HCT116 (cell line): ENCODE measurements at regions not wholly inside any gene's neighbourhood (a gene's known extent, or its start where the extent isn't known, plus 50 kb on each side); places are given as distances from the start of the nearest gene placed in this dataset.

Experiments
- ATAC-seq: fragments of 200-7000 bp; cut with Tn5 transposase; 2 replicates; pipeline ENCODE4 v1.9.1; 2020; ENCODE audit warnings: mild to moderate bottlenecking, moderate library complexity
- BruUV-seq: library from RNA; stranded (reverse); fragments of 400-500 nt; replicated peaks from 2 replicates; lab custom pipeline; 2021; lab: Mats Ljungman, UMichigan
- CTCF ChIA-PET: fragments of 300-600 bp; sonication (Branson Sonifier 250); formaldehyde crosslinking; loops from one replicate; lab custom pipeline; 2021; ENCODE audit warnings: antibody characterized with exemption; lab: Charles Lee
- POLR2A ChIA-PET: fragments of 300-600, 350-600 bp; sonication (Branson Sonifier 250); formaldehyde crosslinking; loops from one replicate; lab custom pipeline; 2021; ENCODE audit warnings: antibody characterized with exemption; lab: Charles Lee
- RAD21 ChIA-PET, 2 experiments: fragments of 300-600 bp; sonication (Branson Sonifier 250); formaldehyde crosslinking; loops; one replicate each; lab custom pipeline; 2023; ENCODE audit warnings: low total read pairs in 2 of 2; ENCODE audit not compliant: uncharacterized antibody in 2 of 2, unreplicated experiment in 2 of 2, low non-redundant PET in 1 of 2; lab: Charles Lee
- DNase-seq: peaks from one replicate; pipeline ENCODE4 v3.0.0-alpha.2; 2010; ENCODE audit warnings: low read depth, low spot score
- H2AFZ ChIP-seq: fragments of 200-600 bp; shearing (Covaris generic), sonication (generic); 2 replicates; pipeline ENCODE4 v1.6.1; 2017; ENCODE audit warnings: low read depth, mixed run types, mixed read lengths, antibody characterized with exemption, low read length; ENCODE audit not compliant: poor library complexity, severe bottlenecking
- H3K27ac ChIP-seq: 2 replicates; pipeline ENCODE4 v1.5.1; 2012; ENCODE audit warnings: low read depth, low read length
- H3K27me3 ChIP-seq: fragments of 200-600 bp; sonication (generic); 2 replicates; pipeline ENCODE4 v1.6.1; 2016; ENCODE audit warnings: mixed run types, low read length, mixed read lengths; ENCODE audit not compliant: insufficient read depth
- H3K36me3 ChIP-seq, 2 experiments: fragments of 200-500 bp in 1 of 2; fragments of 200-600 bp in 1 of 2; sonication (Bioruptor generic) in 1 of 2; sonication (generic) in 1 of 2; 2 replicates each; pipeline versions ENCODE4 v1.5.1 to v1.6.1; 2014 to 2016; ENCODE audit warnings: low read length in 2 of 2, inconsistent platforms in 1 of 2, mixed read lengths in 1 of 2, mixed run types in 1 of 2; ENCODE audit not compliant: insufficient read depth in 2 of 2, control insufficient read depth in 1 of 2
- H3K4me1 ChIP-seq, 2 experiments: fragments of 200-600 bp in 1 of 2; sonication (generic) in 1 of 2; 2 replicates each; pipeline versions ENCODE4 v1.5.1 to v1.6.1; 2012 to 2017; ENCODE audit warnings: low read length in 2 of 2, inconsistent platforms in 1 of 2, mild to moderate bottlenecking in 1 of 2, mixed read lengths in 1 of 2, mixed run types in 1 of 2, moderate library complexity in 1 of 2; ENCODE audit not compliant: insufficient read depth in 2 of 2, control insufficient read depth in 1 of 2
- H3K4me2 ChIP-seq: fragments of 200-600 bp; sonication (generic); 2 replicates; pipeline ENCODE4 v1.6.1; 2017; ENCODE audit warnings: mixed run types, low read length, mixed read lengths
- H3K4me3 ChIP-seq, 2 experiments: fragments of 200-600 bp in 1 of 2; sonication (generic) in 1 of 2; replicated peaks in 1 of 2; 2 replicates each; pipeline ENCODE4 v1.5.1; 2011 to 2016; ENCODE audit warnings: low read length in 2 of 2, control low read depth in 1 of 2, low read depth in 1 of 2, mild to moderate bottlenecking in 1 of 2, mixed read lengths in 1 of 2, mixed run types in 1 of 2
- H3K79me2 ChIP-seq: fragments of 200-600 bp; sonication (generic); 2 replicates; pipeline ENCODE4 v1.6.1; 2017; ENCODE audit warnings: mild to moderate bottlenecking, mixed run types, low read length, moderate library complexity, mixed read lengths; ENCODE audit not compliant: insufficient read depth
- H3K9ac ChIP-seq: fragments of 200-600 bp; sonication (generic); 2 replicates; pipeline ENCODE4 v1.6.1; 2016; ENCODE audit warnings: low read length, mixed read lengths
- H3K9me2 ChIP-seq: fragments of 200-600 bp; sonication (generic), shearing (Covaris generic); 2 replicates; pipeline ENCODE4 v1.6.1; 2017; ENCODE audit warnings: mixed run types, mild to moderate bottlenecking, moderate library complexity; ENCODE audit not compliant: insufficient read depth
- H3K9me3 ChIP-seq, 2 experiments: fragments of 200-500 bp in 1 of 2; fragments of 200-600 bp in 1 of 2; sonication (Bioruptor generic) in 1 of 2; sonication (generic) in 1 of 2; 2 replicates each; pipeline ENCODE4 v1.6.1; 2014 to 2017; ENCODE audit warnings: low read length in 2 of 2, mixed read lengths in 2 of 2, inconsistent platforms in 1 of 2, low read depth in 1 of 2, mild to moderate bottlenecking in 1 of 2, mixed run types in 1 of 2, moderate library complexity in 1 of 2; ENCODE audit not compliant: control insufficient read depth in 1 of 2, insufficient read depth in 1 of 2
- H4K20me1 ChIP-seq: fragments of 200-600 bp; sonication (generic), shearing (Covaris generic); 2 replicates; pipeline ENCODE4 v1.6.1; 2017; ENCODE audit warnings: mixed run types, mild to moderate bottlenecking, moderate library complexity; ENCODE audit not compliant: insufficient read depth
- EGR1 ChIP-seq: IDR thresholded peaks from 2 replicates; pipeline ENCODE4 v1.6.1; 2012; ENCODE audit warnings: low read depth
- JUND ChIP-seq: IDR thresholded peaks from 2 replicates; pipeline ENCODE4 v1.6.1; 2012
- POLR2AphosphoS5 ChIP-seq: IDR thresholded peaks from 2 replicates; pipeline ENCODE4 v1.6.1; 2011; ENCODE audit warnings: mild to moderate bottlenecking, low read depth, low read length, moderate library complexity
- SIN3A ChIP-seq: IDR thresholded peaks from 2 replicates; pipeline ENCODE4 v1.6.1; 2012; ENCODE audit warnings: low read depth
- SP1 ChIP-seq: IDR thresholded peaks from 2 replicates; pipeline ENCODE4 v1.6.1; 2012; ENCODE audit warnings: low read depth
- SRF ChIP-seq: IDR thresholded peaks from 2 replicates; pipeline ENCODE4 v1.6.1; 2012; ENCODE audit warnings: low read depth
- YY1 ChIP-seq: IDR thresholded peaks from 2 replicates; pipeline ENCODE4 v1.6.1; 2011; ENCODE audit warnings: low read length, low read depth, moderate library complexity, mild to moderate bottlenecking; ENCODE audit not compliant: insufficient replicate concordance; ENCODE audit errors: extremely low read depth
- ZNF274 ChIP-seq: fragments of 200-500 bp; sonication (Bioruptor generic); IDR thresholded peaks from 2 replicates; pipeline ENCODE4 v1.6.1; 2014; ENCODE audit warnings: mild to moderate bottlenecking, low read depth, low read length, inconsistent platforms
- intact Hi-C: fragments of 100-400 bp; cut with micrococcal nuclease; formaldehyde crosslinking; loops from 2 replicates; pipeline ENCODE4 v1.10.0; 2022
- TF ChIP-seq, protein P1 (sequence below): IDR thresholded peaks from 2 replicates; pipeline ENCODE4 v1.6.1; 2012; ENCODE audit warnings: low read depth
- TF ChIP-seq, protein P2 (sequence below), 3 experiments: fragments of 200-600 bp in 1 of 3; sonication (generic) in 1 of 3; IDR thresholded peaks in 2 of 3; conservative IDR thresholded peaks in 1 of 3; 2 replicates each; pipeline ENCODE4 v1.5.1; 2012 to 2017; ENCODE audit warnings: low read depth in 2 of 3, low read length in 2 of 3, antibody characterized with exemption in 1 of 3, borderline replicate concordance in 1 of 3, control low read depth in 1 of 3, mild to moderate bottlenecking in 1 of 3, mixed read lengths in 1 of 3, mixed run types in 1 of 3, moderate library complexity in 1 of 3; ENCODE audit not compliant: insufficient read depth in 1 of 3
- TF ChIP-seq, protein P3 (sequence below): IDR thresholded peaks from 2 replicates; pipeline ENCODE4 v1.6.1; 2012

DNA sequence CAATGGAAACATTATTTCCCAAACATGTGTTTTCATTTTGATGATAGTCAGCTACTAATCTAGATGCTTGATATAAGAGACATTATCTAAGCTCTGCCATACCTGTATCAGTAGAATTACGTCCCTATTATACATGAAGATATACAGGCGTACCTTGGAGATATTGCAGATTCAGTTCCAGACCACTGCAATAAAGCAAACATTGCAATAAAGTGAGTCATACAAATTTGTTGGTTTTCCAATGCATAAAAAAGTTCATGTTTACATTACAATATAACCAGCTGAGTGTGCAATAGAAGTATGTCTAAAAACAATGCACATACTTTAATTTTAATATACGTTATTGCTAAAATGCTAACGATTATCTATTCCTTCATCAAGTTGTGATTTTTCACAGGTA is 236.0 kb upstream of the ZNF717 start:
- CTCF ChIA-PET: no interaction called here
- RAD21 ChIA-PET: no interaction called here
- H3K4me3 ChIP-seq: no peak overlapping the region
- no peaks in the 10 kb centered on the region for H3K36me3 ChIP-seq
- H4K20me1 ChIP-seq: no peaks in the 10 kb centered on the region
- H3K9me2 ChIP-seq: no peaks in the 10 kb centered on the region
- ATAC-seq (no peak), DNase-seq (no peak)
- no peaks in the 10 kb centered on the region for H3K79me2 ChIP-seq
- H3K27me3 ChIP-seq: no peaks in the 10 kb centered on the region
- TF ChIP-seq YY1 (no peak), EGR1 (no peak), ZNF274 (no peak), POLR2AphosphoS5 (no peak), SIN3A (no peak), SP1 (no peak), JUND (no peak), SRF (no peak)
- TF ChIP-seq, protein P1, sequence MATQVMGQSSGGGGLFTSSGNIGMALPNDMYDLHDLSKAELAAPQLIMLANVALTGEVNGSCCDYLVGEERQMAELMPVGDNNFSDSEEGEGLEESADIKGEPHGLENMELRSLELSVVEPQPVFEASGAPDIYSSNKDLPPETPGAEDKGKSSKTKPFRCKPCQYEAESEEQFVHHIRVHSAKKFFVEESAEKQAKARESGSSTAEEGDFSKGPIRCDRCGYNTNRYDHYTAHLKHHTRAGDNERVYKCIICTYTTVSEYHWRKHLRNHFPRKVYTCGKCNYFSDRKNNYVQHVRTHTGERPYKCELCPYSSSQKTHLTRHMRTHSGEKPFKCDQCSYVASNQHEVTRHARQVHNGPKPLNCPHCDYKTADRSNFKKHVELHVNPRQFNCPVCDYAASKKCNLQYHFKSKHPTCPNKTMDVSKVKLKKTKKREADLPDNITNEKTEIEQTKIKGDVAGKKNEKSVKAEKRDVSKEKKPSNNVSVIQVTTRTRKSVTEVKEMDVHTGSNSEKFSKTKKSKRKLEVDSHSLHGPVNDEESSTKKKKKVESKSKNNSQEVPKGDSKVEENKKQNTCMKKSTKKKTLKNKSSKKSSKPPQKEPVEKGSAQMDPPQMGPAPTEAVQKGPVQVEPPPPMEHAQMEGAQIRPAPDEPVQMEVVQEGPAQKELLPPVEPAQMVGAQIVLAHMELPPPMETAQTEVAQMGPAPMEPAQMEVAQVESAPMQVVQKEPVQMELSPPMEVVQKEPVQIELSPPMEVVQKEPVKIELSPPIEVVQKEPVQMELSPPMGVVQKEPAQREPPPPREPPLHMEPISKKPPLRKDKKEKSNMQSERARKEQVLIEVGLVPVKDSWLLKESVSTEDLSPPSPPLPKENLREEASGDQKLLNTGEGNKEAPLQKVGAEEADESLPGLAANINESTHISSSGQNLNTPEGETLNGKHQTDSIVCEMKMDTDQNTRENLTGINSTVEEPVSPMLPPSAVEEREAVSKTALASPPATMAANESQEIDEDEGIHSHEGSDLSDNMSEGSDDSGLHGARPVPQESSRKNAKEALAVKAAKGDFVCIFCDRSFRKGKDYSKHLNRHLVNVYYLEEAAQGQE: no peak
- TF ChIP-seq, protein P2, sequence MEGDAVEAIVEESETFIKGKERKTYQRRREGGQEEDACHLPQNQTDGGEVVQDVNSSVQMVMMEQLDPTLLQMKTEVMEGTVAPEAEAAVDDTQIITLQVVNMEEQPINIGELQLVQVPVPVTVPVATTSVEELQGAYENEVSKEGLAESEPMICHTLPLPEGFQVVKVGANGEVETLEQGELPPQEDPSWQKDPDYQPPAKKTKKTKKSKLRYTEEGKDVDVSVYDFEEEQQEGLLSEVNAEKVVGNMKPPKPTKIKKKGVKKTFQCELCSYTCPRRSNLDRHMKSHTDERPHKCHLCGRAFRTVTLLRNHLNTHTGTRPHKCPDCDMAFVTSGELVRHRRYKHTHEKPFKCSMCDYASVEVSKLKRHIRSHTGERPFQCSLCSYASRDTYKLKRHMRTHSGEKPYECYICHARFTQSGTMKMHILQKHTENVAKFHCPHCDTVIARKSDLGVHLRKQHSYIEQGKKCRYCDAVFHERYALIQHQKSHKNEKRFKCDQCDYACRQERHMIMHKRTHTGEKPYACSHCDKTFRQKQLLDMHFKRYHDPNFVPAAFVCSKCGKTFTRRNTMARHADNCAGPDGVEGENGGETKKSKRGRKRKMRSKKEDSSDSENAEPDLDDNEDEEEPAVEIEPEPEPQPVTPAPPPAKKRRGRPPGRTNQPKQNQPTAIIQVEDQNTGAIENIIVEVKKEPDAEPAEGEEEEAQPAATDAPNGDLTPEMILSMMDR (IDR thresholded peaks at IDR 0.05 in 2 of 3, conservative IDR thresholded peaks at IDR 0.05 in 1 of 3; ENCODE audit: borderline replicate concordance in 1 of 3, insufficient read depth in 1 of 3, low read depth in 2 of 3, low read length in 2 of 3): no peak
- TF ChIP-seq, protein P3, sequence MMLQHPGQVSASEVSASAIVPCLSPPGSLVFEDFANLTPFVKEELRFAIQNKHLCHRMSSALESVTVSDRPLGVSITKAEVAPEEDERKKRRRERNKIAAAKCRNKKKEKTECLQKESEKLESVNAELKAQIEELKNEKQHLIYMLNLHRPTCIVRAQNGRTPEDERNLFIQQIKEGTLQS: no peak
- POLR2A ChIA-PET: no interaction called here
- no peak overlapping the region for H3K27ac ChIP-seq
- peaks cover 3 to 20% of the 10 kb centered on the region in 2 experiments; a peak in 3 of 4 replicates for H3K9me3 ChIP-seq
- no peak overlapping the region for H3K9ac ChIP-seq
- BruUV-seq: no TSS peak
- no peak overlapping the region for H3K4me2 ChIP-seq
- no peak overlapping the region for H2AFZ ChIP-seq
- intact Hi-C loops: no loop called here
- no peaks in the 10 kb centered on the region for H3K4me1 ChIP-seq
